ENCODE measurements at regions not wholly inside any gene's neighbourhood (a gene's known extent, or its start where the extent isn't known, plus 50 kb on each side); places are given as distances from the start of the nearest gene placed in this dataset.

DNA sequence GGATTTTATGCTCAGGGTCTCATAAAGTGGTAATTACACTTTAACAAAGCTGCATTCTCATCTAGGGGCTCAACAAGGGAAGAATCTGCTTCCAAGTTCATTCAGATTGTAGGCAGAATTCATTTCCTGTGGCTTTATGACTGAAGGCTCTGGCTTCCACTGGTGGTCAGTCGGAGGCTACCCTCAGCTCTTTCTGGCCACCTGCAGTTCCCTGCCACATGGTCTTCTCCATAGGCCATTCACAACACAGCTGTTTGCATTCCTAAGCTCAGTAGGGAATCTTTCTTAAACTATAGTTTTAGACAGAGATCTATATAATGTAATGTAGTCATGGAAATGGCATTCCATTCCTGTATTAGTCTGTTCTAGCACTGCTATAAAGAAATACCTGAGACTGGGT lies 973.0 kb upstream of the SLIT2 start:
- TF ChIP-seq POLR2AphosphoS5 (IDR thresholded peaks at IDR 0.05), result no peak
- no peak for TF ChIP-seq POLR2A (IDR thresholded peaks at IDR 0.05)
